Erythroblast (primary cell): ENCODE measurements at regions not wholly inside any gene's neighbourhood (a gene's known extent, or its start where the extent isn't known, plus 50 kb on each side); places are given as distances from the start of the nearest gene placed in this dataset.

Experiments
- GATA1 ChIP-seq: IDR thresholded peaks from 2 replicates; pipeline ENCODE4 v1.6.1; 2011; ENCODE audit warnings: low read depth, mild to moderate bottlenecking, control low read depth, low read length, moderate library complexity
- POLR2A ChIP-seq: IDR thresholded peaks from 2 replicates; pipeline ENCODE4 v1.6.1; 2011; ENCODE audit warnings: mild to moderate bottlenecking, low read length

GRCh38 chr20:48469026-48469425, 358.8 kb downstream of the PREX1 start:
- TF ChIP-seq POLR2A (no peak), GATA1 (no peak)
